PFSK-1 (cell line): ENCODE measurements at regions not wholly inside any gene's neighbourhood (a gene's known extent, or its start where the extent isn't known, plus 50 kb on each side); places are given as distances from the start of the nearest gene placed in this dataset.

Experiments used
- SIN3A ChIP-seq: IDR thresholded peaks from 2 replicates; pipeline ENCODE4 v1.6.1; 2012; ENCODE audit warnings: mild to moderate bottlenecking, low read length, moderate library complexity, borderline replicate concordance; ENCODE audit not compliant: insufficient read depth
- TF ChIP-seq, protein P1 (sequence below), 2 experiments: IDR thresholded peaks; 2 replicates each; pipeline versions ENCODE4 v1.6.1 to v1.8.0; 2011 to 2012; ENCODE audit warnings: low read depth in 2 of 2, low read length in 2 of 2, control low read depth in 1 of 2, inconsistent platforms in 1 of 2, mild to moderate bottlenecking in 1 of 2, moderate library complexity in 1 of 2; ENCODE audit not compliant: insufficient read depth in 1 of 2

- TF ChIP-seq SIN3A: no peak
- TF ChIP-seq, protein P1, sequence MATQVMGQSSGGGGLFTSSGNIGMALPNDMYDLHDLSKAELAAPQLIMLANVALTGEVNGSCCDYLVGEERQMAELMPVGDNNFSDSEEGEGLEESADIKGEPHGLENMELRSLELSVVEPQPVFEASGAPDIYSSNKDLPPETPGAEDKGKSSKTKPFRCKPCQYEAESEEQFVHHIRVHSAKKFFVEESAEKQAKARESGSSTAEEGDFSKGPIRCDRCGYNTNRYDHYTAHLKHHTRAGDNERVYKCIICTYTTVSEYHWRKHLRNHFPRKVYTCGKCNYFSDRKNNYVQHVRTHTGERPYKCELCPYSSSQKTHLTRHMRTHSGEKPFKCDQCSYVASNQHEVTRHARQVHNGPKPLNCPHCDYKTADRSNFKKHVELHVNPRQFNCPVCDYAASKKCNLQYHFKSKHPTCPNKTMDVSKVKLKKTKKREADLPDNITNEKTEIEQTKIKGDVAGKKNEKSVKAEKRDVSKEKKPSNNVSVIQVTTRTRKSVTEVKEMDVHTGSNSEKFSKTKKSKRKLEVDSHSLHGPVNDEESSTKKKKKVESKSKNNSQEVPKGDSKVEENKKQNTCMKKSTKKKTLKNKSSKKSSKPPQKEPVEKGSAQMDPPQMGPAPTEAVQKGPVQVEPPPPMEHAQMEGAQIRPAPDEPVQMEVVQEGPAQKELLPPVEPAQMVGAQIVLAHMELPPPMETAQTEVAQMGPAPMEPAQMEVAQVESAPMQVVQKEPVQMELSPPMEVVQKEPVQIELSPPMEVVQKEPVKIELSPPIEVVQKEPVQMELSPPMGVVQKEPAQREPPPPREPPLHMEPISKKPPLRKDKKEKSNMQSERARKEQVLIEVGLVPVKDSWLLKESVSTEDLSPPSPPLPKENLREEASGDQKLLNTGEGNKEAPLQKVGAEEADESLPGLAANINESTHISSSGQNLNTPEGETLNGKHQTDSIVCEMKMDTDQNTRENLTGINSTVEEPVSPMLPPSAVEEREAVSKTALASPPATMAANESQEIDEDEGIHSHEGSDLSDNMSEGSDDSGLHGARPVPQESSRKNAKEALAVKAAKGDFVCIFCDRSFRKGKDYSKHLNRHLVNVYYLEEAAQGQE (IDR thresholded peaks at IDR 0.05; ENCODE audit: insufficient read depth in 1 of 2, low read depth in 2 of 2, low read length in 2 of 2): no peak
Measured at GRCh38 chr14:53350866-53351265, 197.7 kb upstream of the DDHD1 start.
